GM18858 (cell line): ENCODE measurements at regions not wholly inside any gene's neighbourhood (a gene's known extent, or its start where the extent isn't known, plus 50 kb on each side); places are given as distances from the start of the nearest gene placed in this dataset.
A peak's percentile ranks its signal among the peaks of the same experiment; 100 is the strongest.

Experiments
- ATAC-seq: cut with Tn5 transposase; IDR thresholded peaks from one replicate; pipeline ENCODE4 v1.9.1; 2021; ENCODE audit not compliant: unreplicated experiment

DNA sequence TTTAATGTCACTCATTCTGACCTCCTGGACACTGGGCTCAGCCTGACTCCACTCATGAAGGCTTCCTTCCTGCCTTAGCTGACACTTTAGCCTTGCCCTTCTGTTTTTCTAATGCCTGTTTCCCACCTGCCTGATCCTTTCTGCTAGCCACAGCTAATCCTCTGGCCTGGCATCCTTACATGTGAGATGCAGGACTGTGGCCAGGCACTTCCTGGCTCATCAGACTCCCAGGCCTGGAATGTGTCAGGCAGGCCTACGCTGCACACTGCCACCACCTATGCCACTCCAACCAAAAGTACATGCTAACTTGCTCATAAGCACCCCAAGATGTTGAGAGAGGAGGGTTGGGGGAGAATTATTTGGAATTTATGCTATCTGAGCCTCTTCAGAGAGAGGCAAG lies 138.8 kb upstream of the NALF2 start:
- ATAC-seq, result no peak

- ATAC-seq, result peak; percentile 82
Observed at GRCh38 chrX:69362856-69363255, 141.3 kb upstream of the NALF2 start.

GRCh38 chrX:69362354-69362753 lies 141.8 kb upstream of the NALF2 start:
- ATAC-seq, result no peak

DNA sequence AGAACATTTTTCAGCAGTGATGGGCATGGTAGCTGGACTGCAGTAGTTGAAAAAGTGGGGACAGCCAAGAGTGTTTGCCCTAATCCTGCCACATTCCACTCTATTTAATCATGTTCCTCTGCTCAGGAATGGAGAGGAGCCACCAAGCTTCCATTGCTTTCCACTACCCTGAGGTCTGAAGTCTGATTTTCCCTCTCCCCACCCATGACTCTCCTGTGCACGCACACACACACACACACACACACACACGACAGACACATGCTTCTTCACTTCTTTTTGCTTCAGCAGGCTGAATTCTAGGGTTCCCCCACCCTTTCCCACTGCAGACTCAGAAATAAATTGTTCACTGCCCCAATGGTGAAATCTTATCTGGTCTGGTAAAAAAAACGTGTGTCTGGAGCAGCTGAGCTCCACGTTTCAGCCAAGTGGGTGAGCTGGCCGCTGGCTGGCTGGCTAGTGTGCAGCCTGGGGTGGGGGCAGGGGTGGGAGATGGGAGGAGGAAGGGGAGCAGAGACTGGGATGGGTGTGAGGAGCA lies 142.7 kb upstream of the NALF2 start:
- ATAC-seq, result no peak

DNA sequence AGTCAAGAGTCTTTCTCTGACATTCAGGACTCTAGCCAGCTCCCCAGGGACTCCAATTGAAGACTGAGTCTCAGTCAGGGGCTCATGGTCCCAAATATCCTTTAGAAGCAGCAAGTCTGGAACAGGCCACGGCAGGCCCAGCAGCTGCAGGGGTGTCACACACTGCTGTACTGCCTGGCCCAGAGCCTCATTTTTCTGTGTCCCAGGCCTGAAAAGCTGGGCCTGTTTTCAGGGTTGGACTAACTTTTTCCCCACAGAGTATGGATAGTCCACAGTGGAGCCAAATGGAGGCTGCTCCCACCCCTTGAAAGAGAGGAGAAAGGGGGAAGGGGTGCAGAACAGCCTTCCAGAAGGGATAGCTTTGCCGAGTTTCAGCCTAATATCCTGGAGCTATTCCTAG lies 146.8 kb upstream of the NALF2 start:
- no peak for ATAC-seq

GRCh38 chrX:69324851-69325250 lies 159.6 kb upstream of the PJA1 start:
- ATAC-seq, result no peak

DNA sequence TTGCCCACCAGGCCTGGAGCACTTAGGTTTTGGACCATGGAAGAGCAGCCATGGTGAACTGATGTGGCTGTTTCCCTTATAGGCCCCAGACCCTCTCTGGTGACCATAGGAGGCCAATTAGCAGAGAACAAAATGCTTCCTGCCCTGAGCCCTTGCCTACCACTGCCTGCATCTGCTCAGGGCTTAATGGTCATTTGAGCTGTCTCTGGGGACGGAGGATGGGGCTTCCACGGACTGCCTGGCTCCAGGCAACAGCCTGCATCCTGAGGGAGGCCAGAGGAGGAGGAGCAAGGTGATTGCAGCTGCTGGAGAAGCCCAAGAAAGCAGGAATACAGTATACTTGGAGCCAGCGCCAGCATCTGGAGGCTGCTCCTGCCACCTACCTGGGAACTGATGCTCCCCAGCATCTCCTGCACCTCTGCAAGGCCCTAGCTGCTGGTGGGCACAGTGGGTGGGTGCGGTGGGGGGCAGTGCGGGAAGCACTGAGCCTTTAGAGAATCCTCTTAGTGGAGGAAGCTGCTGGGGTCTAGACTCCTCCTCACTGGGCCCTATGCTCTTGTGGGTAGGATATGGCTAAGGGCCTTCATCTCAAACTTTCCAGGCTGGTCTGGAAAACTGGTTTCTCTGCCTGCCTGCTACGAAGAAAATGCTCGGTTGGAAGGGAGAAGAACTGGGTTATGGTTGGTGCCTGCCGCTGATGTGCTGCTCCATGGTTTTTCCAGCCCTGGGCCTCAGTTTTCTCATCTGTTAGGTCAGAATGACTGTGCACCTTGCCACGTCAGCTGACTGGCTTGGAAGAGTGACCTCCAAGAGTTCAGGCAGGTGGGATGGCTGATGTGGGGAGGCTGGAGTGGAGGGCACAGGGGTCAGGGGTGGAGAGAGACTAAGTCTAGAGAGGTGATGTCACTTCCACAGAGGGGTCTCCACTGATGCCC lies 158.8 kb upstream of the PJA1 start:
- no peak for ATAC-seq

GRCh38 chrX:69321789-69322188 lies 156.5 kb upstream of the PJA1 start:
- no peak for ATAC-seq

DNA sequence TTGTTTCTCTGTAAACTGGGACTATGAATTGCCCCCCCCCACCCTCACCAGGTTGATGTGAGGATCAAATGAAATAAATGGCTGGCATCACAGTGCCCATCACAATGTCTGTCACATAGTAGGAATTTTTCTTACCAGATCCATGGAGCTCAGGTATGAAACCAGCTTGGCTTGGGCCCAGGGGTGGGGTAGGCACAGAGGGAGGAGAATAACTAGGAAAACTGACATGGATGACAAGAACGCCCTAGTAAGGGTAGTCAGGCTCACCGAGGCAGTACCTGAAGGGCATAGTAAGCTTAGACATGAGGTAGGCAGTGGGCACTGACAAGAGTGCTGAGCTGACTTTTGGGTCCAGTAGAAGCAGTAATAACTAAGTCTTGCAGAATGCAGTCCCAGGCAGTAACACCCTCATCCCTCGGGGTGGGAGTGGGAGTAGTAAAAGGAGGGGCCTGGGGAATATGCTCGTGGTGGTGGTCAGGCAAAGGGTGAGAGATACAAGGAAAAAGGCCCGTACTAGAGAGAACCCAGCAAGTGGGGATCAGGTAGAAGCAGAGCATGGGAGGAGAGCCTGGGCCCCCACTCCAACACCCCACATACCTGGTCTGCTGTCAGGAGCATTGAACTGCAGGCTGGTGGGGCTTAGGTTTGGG lies 155.9 kb upstream of the PJA1 start:
- no peak for ATAC-seq

GRCh38 chrX:69320116-69320515 lies 154.9 kb upstream of the PJA1 start:
- ATAC-seq, result no peak

DNA sequence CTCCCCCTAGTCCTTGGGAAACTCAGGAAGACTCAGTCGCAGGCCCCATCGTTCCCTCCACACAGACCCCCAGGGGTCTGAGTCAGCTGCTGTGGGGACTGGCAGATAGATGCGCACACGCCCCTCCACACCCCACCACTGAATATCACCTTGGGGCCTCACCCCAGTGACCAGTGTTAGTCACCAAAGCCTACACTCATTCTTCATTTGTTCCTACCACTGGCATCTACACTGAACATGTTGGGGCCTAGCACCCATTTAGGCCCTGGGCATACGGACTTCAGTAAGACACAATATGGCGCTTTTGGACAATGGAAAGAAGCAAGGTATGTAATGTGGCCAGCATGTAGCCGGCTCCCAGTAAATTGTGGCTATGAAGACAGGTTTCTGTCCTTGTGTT lies 154.1 kb upstream of the PJA1 start:
- ATAC-seq, result no peak

- no peak for ATAC-seq
Observed at GRCh38 chrX:69318651-69319340, 153.5 kb upstream of the PJA1 start.

- ATAC-seq, result no peak
Observed at GRCh38 chrX:69317721-69318120, 152.5 kb upstream of the PJA1 start.

- ATAC-seq, result no peak
Observed at GRCh38 chrX:69314436-69315348, 149.4 kb upstream of the PJA1 start.

DNA sequence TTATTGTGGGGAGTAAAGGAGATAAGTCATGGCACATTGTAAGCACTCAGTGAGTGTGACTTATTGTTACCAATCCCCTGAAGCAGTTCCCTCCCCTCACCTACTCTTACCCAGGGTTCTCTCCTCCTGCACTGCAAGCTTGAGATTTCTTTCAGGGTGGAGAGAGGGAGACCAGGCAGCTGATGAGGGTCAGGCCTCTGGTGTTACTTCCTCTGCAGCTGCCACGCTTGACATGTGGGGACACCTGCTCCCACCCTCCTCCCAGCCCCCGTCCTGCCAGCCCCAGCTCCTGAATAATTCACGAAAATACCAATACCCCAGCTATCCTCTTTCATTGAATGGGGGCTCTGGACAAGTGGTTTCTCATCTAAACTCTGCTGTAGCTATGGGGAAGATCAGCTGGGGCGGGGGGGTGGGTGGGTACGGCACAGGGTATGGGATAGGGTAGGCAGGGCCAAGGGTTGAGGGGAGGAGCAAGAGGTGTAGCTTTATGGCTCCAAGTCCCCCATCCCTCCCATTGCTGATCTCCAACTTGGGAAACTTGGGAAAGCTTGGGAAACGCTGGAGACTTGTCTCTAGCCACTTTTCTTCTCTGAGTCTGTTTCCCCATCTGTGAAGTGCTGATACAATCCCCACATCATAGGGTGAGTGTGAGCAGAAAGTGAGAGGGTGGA lies 148.5 kb upstream of the PJA1 start:
- no peak for ATAC-seq

- ATAC-seq, result no peak
Observed at GRCh38 chrX:69311936-69312670, 146.8 kb upstream of the PJA1 start.

- no peak for ATAC-seq
Observed at GRCh38 chrX:69309074-69309792, 144.0 kb upstream of the PJA1 start.

GRCh38 chrX:69307756-69308155 lies 142.5 kb upstream of the PJA1 start:
- ATAC-seq, result no peak

DNA sequence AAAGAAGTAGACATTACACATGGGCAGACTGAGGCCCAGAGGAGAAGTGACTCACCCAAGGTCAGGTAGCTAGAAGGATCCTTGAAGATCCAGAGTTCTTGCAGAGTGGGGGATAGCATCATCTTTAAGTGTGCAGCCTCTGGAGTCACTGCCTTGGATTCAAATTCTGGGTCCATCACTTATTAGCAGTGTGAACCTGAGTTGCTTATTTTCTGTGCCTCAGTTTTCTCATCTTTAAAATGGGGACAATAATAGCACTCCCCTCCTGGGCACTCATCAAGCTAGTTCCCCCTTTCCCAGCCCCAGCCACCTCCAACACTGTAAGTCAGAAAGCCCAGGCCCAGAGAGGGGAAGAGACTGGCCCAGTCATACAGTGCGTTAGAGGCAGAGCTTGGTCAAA lies 141.8 kb upstream of the PJA1 start:
- ATAC-seq, result no peak
